GM12865 (cell line): ENCODE measurements at regions not wholly inside any gene's neighbourhood (a gene's known extent, or its start where the extent isn't known, plus 50 kb on each side); places are given as distances from the start of the nearest gene placed in this dataset.

Experiments
- DNase-seq: peaks from one replicate; pipeline ENCODE4 v3.0.0; 2010; ENCODE audit warnings: low read depth
- H3K4me3 ChIP-seq: 2 replicates; pipeline ENCODE4 v1.5.1; 2011; ENCODE audit warnings: mild to moderate bottlenecking, low read depth, low read length, control low read depth
- TF ChIP-seq, protein P1 (sequence below): IDR thresholded peaks from 2 replicates; pipeline ENCODE4 v1.5.1; 2011; ENCODE audit warnings: low read length, control low read depth, low read depth, inconsistent platforms; ENCODE audit not compliant: insufficient read depth; ENCODE audit errors: missing control alignments

DNA sequence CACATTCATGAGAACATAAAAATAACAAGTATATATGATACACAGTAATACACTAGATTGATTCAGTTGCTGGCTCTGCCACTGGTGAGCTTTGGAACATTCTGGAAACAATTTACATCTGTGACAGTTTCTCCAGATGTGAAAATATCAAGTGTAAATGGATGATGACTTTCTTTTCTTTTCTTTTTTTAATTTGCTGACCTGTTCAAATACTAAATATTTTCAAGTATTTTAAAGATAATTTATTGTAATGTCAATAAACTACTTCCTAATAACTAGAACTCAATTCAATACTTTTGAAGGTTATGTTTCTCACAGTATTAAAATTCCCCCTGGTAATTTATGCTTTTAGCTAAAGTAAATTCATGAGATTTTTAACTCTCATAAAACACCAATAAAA is 180.3 kb downstream of the CRPPA start:
- no peak overlapping the region for H3K4me3 ChIP-seq
- TF ChIP-seq, protein P1, sequence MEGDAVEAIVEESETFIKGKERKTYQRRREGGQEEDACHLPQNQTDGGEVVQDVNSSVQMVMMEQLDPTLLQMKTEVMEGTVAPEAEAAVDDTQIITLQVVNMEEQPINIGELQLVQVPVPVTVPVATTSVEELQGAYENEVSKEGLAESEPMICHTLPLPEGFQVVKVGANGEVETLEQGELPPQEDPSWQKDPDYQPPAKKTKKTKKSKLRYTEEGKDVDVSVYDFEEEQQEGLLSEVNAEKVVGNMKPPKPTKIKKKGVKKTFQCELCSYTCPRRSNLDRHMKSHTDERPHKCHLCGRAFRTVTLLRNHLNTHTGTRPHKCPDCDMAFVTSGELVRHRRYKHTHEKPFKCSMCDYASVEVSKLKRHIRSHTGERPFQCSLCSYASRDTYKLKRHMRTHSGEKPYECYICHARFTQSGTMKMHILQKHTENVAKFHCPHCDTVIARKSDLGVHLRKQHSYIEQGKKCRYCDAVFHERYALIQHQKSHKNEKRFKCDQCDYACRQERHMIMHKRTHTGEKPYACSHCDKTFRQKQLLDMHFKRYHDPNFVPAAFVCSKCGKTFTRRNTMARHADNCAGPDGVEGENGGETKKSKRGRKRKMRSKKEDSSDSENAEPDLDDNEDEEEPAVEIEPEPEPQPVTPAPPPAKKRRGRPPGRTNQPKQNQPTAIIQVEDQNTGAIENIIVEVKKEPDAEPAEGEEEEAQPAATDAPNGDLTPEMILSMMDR, result no peak
- DNase-seq, result no peak

DNA sequence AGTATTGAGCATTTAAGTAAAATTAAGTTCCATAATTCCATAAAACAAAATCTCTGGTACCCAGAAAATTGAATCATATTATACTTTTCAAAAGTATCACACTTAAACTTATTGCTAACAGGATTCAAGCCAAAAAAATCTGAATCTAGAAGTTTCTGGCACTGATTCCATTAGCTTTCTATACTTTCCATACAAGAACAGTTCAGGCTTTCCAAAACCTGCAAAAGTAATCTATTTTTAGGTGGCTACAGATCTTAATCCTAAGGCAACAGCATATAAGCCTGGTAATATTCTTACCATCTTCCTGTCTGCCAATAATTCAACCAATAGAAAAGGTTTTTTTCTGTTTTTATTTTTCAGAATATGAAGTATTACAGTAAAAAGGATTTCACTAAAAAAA is 185.0 kb downstream of the CRPPA start:
- DNase-seq, result no peak
- H3K4me3 ChIP-seq, result no peak overlapping the region
- TF ChIP-seq, protein P1, result no peak

GRCh38 chr7:16235147-16236114 is 185.9 kb downstream of the CRPPA start:
- no peak overlapping the region for H3K4me3 ChIP-seq
- TF ChIP-seq, protein P1, result no peak
- no peak for DNase-seq

DNA sequence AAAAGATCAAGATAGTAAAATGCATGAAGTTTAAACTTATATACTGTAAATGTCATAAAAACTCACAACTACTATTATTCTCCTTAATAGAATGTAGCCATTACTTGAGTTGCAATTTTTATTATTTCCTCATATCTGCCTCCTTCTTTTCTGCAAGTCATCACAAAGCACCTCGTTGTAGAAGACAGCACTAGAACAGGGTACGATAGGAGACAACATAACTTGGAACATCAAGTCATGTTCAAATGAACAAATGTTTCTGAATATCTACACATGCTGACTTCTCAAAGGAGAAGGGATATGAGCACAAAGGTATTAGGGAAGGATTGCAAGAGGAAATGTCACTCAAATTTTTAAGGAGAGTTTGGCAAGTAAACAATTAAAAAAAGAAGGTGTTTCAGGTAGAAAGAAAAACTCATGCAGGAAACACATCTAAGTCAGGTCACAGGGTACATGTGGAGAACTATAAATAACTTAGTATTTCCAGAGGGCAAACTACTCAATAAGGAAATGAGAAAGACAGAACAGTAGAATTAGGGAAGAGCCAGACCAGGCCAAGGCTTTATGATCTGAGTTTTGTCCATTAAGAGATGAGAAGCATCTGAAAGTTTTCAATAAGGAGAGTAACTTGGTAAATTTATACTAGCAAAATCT is 186.7 kb downstream of the CRPPA start:
- TF ChIP-seq, protein P1, result no peak
- no peak overlapping the region for H3K4me3 ChIP-seq
- DNase-seq, result no peak

DNA sequence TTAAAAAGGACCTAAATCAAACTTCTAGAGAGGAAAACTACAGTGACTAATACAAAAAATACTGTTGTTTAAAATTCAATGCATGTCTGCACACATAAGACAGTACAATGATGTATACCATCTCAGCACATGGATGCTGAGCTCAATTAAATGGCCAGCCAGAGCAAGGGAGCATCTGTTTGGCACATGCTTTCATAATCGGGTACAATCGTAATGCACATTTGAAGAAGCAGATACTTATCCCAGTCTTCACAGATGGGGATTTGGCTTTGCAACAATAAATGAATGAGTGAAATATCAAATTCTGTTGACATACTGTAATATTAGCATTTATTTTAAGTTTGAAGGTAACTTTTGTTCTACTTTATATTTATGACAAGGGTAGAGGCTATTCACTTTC is 187.8 kb downstream of the CRPPA start:
- TF ChIP-seq, protein P1, result no peak
- no peak overlapping the region for H3K4me3 ChIP-seq
- DNase-seq, result no peak

- no peak overlapping the region for H3K4me3 ChIP-seq
- DNase-seq, result no peak
- TF ChIP-seq, protein P1, result no peak
These were observed 189.1 kb downstream of the CRPPA start for GRCh38 chr7:16232273-16232672.
